Common myeloid progenitor, CD34-positive (primary cell): ENCODE measurements at regions not wholly inside any gene's neighbourhood (a gene's known extent, or its start where the extent isn't known, plus 50 kb on each side); places are given as distances from the start of the nearest gene placed in this dataset.

Experiments
- CTCF ChIA-PET: fragments of 350-600 bp; sonication (Branson Sonifier 250); formaldehyde crosslinking; loops from one replicate; lab custom pipeline; 2021; ENCODE audit warnings: antibody characterized with exemption; lab: Charles Lee
- POLR2A ChIA-PET: fragments of 350-600 bp; sonication (Branson Sonifier 250); formaldehyde crosslinking; loops from one replicate; lab custom pipeline; 2021; ENCODE audit warnings: antibody characterized with exemption; lab: Charles Lee
- DNase-seq, 3 donors: peaks; one replicate each; pipeline versions ENCODE4 v3.0.0 to v3.0.0-alpha.2; 2013
- H3K27ac ChIP-seq, 2 experiments: 1 replicate in 1 of 2; 2 replicates in 1 of 2; pipeline ENCODE4 v1.7.0; 2013; ENCODE audit warnings: inconsistent platforms in 2 of 2, low read length in 2 of 2, mild to moderate bottlenecking in 2 of 2, low read depth in 1 of 2, moderate library complexity in 1 of 2; ENCODE audit not compliant: severe bottlenecking in 2 of 2, insufficient read depth in 1 of 2, poor library complexity in 1 of 2
- H3K27me3 ChIP-seq, 5 experiments: replicated peaks in 2 of 5; 1 replicate in 3 of 5; 2 replicates in 2 of 5; pipeline versions ENCODE4 v1.6.1 to v1.7.0; 2013; ENCODE audit warnings: low read length in 4 of 5, mild to moderate bottlenecking in 2 of 5, moderate library complexity in 2 of 5, inconsistent platforms in 1 of 5; ENCODE audit not compliant: insufficient read depth in 5 of 5, control insufficient read depth in 4 of 5
- H3K36me3 ChIP-seq, 4 experiments: 1 replicate in 2 of 4; 2 replicates in 2 of 4; pipeline versions ENCODE4 v1.6.1 to v1.7.0; 2013; ENCODE audit warnings: low read length in 3 of 4, control low read depth in 1 of 4, mild to moderate bottlenecking in 1 of 4; ENCODE audit not compliant: control insufficient read depth in 4 of 4, insufficient read depth in 4 of 4
- H3K4me1 ChIP-seq, 4 experiments: 1 replicate in 3 of 4; 2 replicates in 1 of 4; pipeline versions ENCODE4 v1.6.1 to v1.7.1; 2013; ENCODE audit warnings: low read length in 3 of 4, mild to moderate bottlenecking in 3 of 4, control low read depth in 1 of 4, inconsistent platforms in 1 of 4, moderate library complexity in 1 of 4; ENCODE audit not compliant: control insufficient read depth in 4 of 4, insufficient read depth in 4 of 4; ENCODE audit errors: control extremely low read depth in 1 of 4
- H3K4me3 ChIP-seq, 7 experiments: 1 replicate in 4 of 7; 2 replicates in 3 of 7; pipeline versions ENCODE4 v1.5.1 to v1.7.0; 2013; ENCODE audit warnings: mild to moderate bottlenecking in 7 of 7, low read length in 6 of 7, moderate library complexity in 6 of 7, inconsistent platforms in 2 of 7, low read depth in 2 of 7, control low read depth in 1 of 7; ENCODE audit not compliant: insufficient read depth in 4 of 7, control insufficient read depth in 1 of 7; ENCODE audit errors: extremely low read depth in 1 of 7
- H3K9me3 ChIP-seq, 5 experiments: 1 replicate in 4 of 5; 2 replicates in 1 of 5; pipeline versions ENCODE4 v1.6.1 to v1.7.1; 2013; ENCODE audit warnings: low read length in 4 of 5, mild to moderate bottlenecking in 2 of 5, inconsistent platforms in 1 of 5, low read depth in 1 of 5, moderate library complexity in 1 of 5; ENCODE audit not compliant: control insufficient read depth in 4 of 5, insufficient read depth in 2 of 5; ENCODE audit errors: control extremely low read depth in 1 of 5
- WGBS: methylation state at CpG from one replicate; pipeline ENCODE4 v1.1.5; 2013; ENCODE audit not compliant: insufficient coverage; 5-methylcytosine and 5-hydroxymethylcytosine counted together

DNA sequence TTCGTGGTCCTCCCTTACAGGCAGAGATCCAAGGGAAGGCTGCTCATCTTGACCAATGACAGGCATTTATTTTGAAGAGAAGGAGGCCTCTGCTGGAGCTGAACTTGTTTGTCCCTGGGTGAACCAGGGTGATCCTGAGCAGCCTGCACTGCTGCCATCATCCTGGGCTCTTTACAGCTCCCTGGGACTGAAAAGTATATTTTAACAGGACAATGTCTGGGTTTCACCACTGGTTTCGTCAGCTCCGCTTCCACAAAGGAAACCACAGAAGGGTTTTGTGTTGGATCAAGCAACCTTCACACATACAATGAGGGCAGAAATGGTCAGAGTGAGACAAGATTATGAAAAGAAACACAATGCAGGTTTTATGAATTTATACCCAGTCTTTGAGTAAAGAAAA, 400.7 kb upstream of the TPM1 start:
- peak; percentile 12 to 48 (median 34) for DNase-seq
- no peak overlapping the region for H3K27ac ChIP-seq
- H3K36me3 ChIP-seq, result no peaks in the 10 kb centered on the region
- WGBS, result 19% methylated on average over 3 of the region's 3 CpGs
- no peaks in the 10 kb centered on the region for H3K9me3 ChIP-seq
- H3K4me3 ChIP-seq, result peak overlapping the region in 1 of 7 experiments; percentile 7
- no peaks in the 10 kb centered on the region for H3K27me3 ChIP-seq
- ChIA-PET CTCF (interaction anchor here (1.1 kb wide), 1 partner anchor 183 kb away, joined by 3 read pairs; no protein-coding TSS in a partner anchor), POLR2A (no interaction called here)
- peaks cover 0 to 10% (median 2%) of the 10 kb centered on the region in 4 experiments for H3K4me1 ChIP-seq

DNA sequence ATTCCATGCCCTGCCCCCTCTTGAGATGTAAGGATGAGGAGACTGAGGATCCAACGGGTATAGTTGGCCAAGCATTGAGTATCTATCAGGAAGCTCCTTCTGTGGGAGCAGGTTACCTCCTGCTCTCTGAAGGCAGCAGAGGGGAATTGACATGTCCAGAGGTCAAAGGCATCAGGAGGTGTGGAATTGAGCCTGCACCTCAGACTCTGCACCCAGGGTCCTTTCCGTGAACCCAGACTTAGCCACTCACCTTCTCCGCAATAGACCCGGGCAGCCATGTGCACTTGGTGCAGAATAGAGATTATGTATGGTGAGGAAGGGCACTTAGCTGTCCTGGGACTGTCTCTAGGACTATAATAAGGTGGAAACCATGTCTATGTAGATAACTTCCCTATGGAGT, 399.0 kb upstream of the TPM1 start:
- Histone ChIP-seq H3K27ac (no peak overlapping the region), H3K4me1 (peaks cover 0 to 10% (median 2%) of the 10 kb centered on the region in 4 experiments), H3K36me3 (no peaks in the 10 kb centered on the region), H3K9me3 (no peaks in the 10 kb centered on the region), H3K4me3 (no peak overlapping the region), H3K27me3 (no peaks in the 10 kb centered on the region)
- DNase-seq, result no peak
- ChIA-PET CTCF (no interaction called here), POLR2A (no interaction called here)
- 100% methylated on average over 4 of the region's 4 CpGs for WGBS

DNA sequence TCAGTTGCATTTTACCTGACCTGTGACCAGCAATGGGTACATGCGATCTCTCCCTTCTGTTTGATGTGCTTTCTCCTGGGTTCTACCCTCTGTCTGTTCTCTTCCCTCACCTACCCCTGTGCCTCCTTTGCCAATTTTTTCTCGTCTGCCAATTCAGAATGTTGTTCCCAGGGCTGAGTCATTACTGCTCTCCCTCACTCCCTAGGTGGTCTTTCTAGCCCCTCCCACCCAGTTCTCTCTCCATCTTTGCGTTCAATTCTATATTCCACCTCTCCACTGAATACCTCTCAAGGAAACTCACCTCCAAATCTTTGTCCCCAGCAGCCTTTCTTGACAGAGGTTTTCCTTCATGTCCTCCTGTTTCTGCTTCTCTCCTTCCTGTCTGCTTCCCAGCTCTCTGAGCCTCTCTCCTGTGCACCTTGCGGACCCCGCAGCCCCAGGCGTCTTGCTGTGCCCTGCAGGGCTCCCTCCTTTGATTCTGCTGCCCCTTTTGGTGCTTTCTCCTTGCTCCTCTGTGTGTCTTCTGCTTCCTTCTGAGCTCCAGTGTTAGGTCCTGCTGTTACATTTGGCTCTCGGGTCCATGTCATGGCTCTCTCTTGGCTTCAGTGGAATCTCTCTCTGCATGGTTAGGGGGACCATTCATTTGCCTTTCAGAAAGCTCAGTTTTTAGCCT, 398.2 kb upstream of the TPM1 start:
- DNase-seq, result no peak
- no peaks in the 10 kb centered on the region for H3K36me3 ChIP-seq
- 98% methylated on average over 7 of the region's 7 CpGs for WGBS
- no peaks in the 10 kb centered on the region for H3K27me3 ChIP-seq
- H3K27ac ChIP-seq, result no peak overlapping the region
- ChIA-PET CTCF (no interaction called here), POLR2A (no interaction called here)
- no peaks in the 10 kb centered on the region for H3K9me3 ChIP-seq
- H3K4me1 ChIP-seq, result peaks cover 0 to 12% (median 2%) of the 10 kb centered on the region in 4 experiments
- no peak overlapping the region for H3K4me3 ChIP-seq

DNA sequence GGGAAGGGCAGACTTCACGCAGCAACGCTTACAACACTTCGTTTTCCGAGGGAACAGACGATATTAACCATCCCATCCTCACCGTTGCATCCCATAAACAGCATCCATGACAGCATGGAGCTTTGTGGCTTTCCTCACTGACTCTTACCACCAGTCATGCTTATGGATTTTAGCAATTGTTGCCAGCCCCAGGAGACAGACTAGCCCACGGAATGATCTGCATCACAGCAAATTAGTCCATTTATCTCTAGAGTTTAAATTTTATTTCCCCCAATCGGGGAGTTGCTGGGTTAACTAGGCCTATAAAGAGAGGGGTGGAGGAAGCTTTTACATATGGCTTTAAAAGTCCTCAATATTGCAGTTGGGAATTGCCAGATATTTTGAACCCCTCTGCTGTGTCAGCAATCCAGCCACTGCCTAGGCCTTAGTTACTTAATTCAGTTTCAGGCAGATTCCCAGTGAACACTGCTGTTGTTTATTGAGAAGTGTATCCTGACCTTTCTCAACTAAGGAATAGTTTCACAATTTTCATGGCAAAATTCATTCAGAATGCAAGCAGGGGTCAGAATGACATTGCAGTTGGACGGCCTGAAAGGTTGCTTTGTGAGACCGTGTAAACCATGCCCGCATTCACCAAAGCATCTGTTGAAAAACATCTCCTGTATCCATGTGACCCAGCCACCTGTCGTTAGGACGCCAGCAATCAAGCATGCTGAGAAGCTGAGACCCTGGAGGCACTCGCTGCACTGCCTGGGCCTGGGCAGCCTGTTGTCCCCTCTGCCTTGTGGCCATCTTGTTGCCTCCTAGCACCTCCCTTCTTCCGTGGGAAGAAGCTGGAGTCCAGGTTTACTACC, 397.4 kb upstream of the TPM1 start:
- 98% methylated on average over 12 of the region's 15 CpGs for WGBS
- Histone ChIP-seq H3K27ac (no peak overlapping the region), H3K27me3 (no peaks in the 10 kb centered on the region), H3K9me3 (no peaks in the 10 kb centered on the region), H3K4me3 (no peak overlapping the region), H3K36me3 (no peaks in the 10 kb centered on the region), H3K4me1 (peaks cover 0 to 19% (median 5%) of the 10 kb centered on the region in 4 experiments)
- DNase-seq, result no peak
- ChIA-PET POLR2A (no interaction called here), CTCF (no interaction called here)

DNA sequence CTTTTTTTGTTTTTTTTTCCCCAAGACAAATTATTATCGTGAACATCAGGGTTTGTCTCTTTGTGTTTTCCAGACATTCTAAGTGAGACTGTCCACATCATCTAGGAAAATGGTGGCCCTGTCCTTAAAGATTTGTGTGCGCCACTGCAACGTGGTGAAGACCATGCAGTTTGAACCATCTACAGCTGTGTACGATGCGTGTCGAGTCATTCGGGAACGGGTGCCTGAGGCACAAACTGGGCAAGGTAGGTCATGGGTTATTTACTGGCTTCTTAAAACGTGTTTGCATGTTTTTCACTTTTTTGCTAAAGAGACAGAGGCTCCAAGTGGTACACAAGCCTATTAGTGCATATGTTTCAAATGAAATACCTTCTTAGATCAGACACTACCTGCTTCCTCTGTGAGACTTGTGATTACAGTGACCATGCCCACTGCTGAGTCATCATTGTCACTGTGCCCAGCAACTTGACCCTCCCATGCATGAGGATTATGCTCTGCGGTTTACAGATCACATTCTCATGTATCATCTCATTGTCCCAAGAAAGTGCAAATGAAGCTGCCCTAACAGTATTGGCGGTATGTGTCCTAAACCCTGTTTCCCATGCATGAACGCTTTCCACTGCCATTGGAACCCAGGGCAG, 395.2 kb upstream of the TPM1 start:
- ChIA-PET CTCF (interaction anchor here (1.6 kb wide), 1 partner anchor 10 kb away, joined by 3 read pairs; no protein-coding TSS in a partner anchor), POLR2A (no interaction called here)
- no peaks in the 10 kb centered on the region for H3K9me3 ChIP-seq
- 96% methylated on average over 12 of the region's 12 CpGs for WGBS
- no peaks in the 10 kb centered on the region for H3K27me3 ChIP-seq
- H3K36me3 ChIP-seq, result no peaks in the 10 kb centered on the region
- H3K4me3 ChIP-seq, result no peak overlapping the region
- no peak overlapping the region for H3K27ac ChIP-seq
- DNase-seq, result peak in 1 of 3 donors; percentile 14
- peaks cover 0 to 11% (median 3%) of the 10 kb centered on the region in 4 experiments for H3K4me1 ChIP-seq

DNA sequence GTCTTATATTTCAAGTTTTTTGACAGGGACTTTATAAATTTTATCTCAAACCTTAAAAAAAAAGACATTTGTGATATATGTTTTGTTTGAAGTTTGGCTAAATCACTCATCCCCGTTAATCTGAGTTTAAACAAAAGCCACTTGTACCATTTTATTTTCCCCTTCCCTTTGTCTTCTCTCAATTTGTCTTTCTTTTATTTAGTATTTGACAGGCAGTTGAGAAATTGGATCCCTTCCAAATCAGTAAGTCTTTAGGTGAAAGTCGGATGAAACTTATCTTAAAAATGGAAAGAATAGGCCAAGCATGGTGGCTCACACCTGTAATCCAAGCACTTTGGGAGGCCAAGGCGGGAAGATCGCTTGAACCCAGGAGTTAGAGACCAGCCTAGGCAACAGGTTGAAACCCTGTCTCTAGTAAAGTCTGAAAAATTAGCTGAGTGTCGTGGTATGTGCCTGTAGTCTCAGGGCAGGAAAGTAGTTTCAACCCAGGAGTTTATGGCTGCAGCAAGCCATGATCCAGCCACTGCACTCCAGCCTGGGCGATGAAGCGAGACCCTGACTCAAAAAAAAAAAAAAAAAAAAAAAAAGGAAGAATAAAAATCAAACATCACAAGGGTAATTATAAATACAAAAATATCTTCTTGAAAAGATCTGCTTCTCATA, 394.6 kb upstream of the TPM1 start:
- 90% methylated on average over 3 of the region's 7 CpGs for WGBS
- no peaks in the 10 kb centered on the region for H3K36me3 ChIP-seq
- no peaks in the 10 kb centered on the region for H3K27me3 ChIP-seq
- no peak overlapping the region for H3K4me3 ChIP-seq
- ChIA-PET CTCF (interaction anchor here (1.6 kb wide), 1 partner anchor 11 kb away, joined by 3 read pairs; no protein-coding TSS in a partner anchor), POLR2A (no interaction called here)
- H3K4me1 ChIP-seq, result peaks cover 0 to 10% (median 3%) of the 10 kb centered on the region in 4 experiments
- no peak overlapping the region for H3K27ac ChIP-seq
- DNase-seq, result no peak
- H3K9me3 ChIP-seq, result no peaks in the 10 kb centered on the region
